ENCODE measurements at regions not wholly inside any gene's neighbourhood (a gene's known extent, or its start where the extent isn't known, plus 50 kb on each side); places are given as distances from the start of the nearest gene placed in this dataset.

- TF ChIP-seq CTCF (IDR thresholded peaks at IDR 0.05) (no peak), POLR2A (IDR thresholded peaks at IDR 0.05) (no peak)
These were observed 92.1 kb upstream of the RANBP3L start for GRCh38 chr5:36393656-36394428.

All from testis (tissue), 2 donors.